GM19397 (cell line): ENCODE measurements at regions not wholly inside any gene's neighbourhood (a gene's known extent, or its start where the extent isn't known, plus 50 kb on each side); places are given as distances from the start of the nearest gene placed in this dataset.

Experiments
- ATAC-seq: cut with Tn5 transposase; IDR thresholded peaks from one replicate; pipeline ENCODE4 v1.9.1; 2021; ENCODE audit warnings: mild to moderate bottlenecking, moderate library complexity; ENCODE audit not compliant: unreplicated experiment

DNA sequence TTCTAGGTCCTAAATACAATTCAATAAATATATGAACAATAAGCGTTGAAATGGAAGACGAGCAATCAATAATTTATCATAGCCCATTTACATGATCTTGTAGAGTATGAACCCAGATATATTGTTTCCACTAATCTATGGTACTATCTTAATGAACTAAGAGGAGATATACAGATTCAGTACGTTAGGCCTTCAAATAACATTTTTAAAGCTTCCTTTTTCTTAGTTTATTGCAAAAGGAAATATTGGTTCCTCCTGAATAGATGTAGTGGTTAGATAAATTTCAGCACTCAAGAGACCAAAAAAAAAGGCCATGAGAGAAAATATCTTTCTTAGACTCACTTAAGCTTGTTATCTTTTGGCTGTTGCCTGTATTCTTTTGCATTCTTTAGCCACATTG lies 147.5 kb upstream of the PITX2 start:
- no peak for ATAC-seq

DNA sequence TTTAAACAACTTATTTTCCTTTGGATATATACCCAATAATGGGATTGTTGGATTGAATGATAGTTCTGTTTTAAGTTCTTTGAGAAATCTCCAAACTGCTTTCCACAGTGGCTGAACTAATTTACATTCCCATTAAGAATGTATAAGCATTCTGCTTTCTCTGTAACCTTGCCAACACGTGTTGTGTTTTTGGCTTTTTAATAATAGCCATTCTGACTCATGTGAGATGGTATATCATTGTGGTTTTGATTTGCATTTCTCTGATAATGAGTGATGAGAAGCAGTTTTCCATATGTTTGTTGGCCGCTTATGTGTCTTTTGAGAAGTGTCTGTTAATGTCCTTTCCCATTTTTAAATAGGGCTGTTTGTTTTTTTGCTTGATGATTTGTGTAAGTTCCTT lies 155.6 kb upstream of the PITX2 start:
- no peak for ATAC-seq

GRCh38 chr4:110780538-110780937 lies 157.7 kb upstream of the PITX2 start:
- no peak for ATAC-seq

GRCh38 chr4:110781944-110782343 lies 159.1 kb upstream of the PITX2 start:
- no peak for ATAC-seq

GRCh38 chr4:110787109-110787508 lies 164.2 kb upstream of the PITX2 start:
- no peak for ATAC-seq

DNA sequence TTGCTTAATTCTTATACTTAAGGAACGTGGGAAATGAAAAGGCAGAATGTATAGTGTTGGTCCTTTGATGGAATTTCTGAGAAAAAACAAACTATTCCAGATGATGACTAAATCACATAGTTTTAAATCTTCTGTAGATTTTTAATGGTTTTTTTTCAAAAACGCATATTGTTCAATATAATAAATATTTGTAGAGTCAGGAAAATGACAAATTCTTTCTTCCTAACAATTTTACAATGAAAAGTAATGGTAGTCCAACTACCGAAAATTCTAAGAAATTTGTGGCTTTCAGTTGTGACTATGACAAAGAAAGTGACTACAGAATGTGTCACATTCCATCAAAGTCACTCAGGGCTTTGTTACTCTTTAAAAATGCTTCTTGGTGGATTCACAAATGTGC lies 164.8 kb upstream of the PITX2 start:
- ATAC-seq, result no peak

- no peak for ATAC-seq
Measured at GRCh38 chr4:110788302-110788701, 165.4 kb upstream of the PITX2 start.

DNA sequence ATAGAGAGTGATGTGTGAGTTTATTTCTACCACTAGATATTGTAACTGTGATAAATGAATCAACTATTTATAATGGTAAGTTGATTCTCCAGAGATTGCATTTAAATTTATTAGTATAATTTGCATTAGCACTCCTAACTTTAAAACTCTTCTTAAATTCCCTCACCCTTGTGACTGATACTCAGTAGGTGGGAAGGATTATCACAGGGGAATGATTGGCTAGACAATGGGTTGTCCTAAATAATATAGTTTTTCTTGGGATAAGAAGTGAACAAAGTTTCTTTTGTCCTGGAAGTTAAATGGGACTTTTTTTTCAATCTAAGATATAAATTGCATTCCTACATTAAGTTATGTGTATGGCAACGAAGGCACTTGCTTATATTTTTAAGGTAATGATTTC lies 169.2 kb upstream of the PITX2 start:
- no peak for ATAC-seq

- ATAC-seq, result no peak
Measured at GRCh38 chr4:110793381-110793801, 170.5 kb upstream of the PITX2 start.

DNA sequence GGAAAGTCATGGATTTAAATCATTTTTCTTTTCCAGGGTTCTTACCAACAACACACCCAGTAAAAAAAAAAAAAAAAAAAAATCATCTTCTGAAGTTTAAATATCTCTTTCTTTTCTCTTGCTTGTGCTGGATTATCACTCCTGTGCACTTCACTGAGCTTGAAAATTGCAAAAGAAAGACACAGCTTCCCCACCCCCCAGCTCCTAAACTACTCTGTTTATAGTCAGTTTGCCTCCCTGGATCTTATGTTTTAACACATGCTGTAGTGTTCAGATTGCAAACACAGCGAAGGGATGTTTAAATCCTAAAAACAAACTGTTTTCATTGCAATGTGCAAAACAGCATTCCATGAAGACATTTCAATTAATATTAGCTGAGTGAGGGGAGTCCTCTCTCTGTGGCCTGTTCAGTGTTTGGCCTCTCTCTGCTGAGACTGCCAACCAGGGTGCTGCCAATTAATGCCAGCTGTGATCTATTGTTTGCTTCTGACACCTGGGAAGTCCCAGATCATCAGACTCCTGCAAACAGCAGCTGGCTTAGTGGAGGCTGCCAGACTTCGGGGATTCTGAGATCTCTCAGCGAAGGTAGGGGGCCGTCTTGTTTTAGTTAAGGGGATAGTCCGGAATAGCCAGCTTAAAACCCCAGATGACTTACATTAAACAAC lies 171.1 kb upstream of the PITX2 start:
- no peak for ATAC-seq

GRCh38 chr4:110795971-110796370 lies 173.1 kb upstream of the PITX2 start:
- ATAC-seq, result no peak

- no peak for ATAC-seq
Measured at GRCh38 chr4:110797486-110797885, 174.6 kb upstream of the PITX2 start.

DNA sequence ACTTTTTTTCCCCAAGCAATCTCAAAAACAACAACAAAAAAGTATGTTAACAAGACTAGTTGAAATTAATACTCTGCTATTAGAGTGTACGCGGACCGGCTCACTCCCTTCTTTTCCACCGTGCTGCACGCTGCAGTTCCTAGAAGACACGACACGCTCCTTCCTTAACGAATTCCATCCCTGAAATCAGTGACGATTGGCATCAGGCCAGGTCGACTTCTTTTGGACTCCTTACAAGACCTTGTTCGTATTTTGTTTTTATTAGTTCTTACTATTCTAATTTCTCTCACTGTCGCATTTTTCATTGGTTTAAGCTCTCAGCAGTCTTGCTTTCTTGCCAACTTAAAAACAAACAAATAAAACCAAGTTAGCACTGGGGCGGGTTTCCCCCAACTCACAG lies 175.8 kb upstream of the PITX2 start:
- no peak for ATAC-seq

- ATAC-seq, result no peak
Measured at GRCh38 chr4:110799211-110799610, 176.3 kb upstream of the PITX2 start.

DNA sequence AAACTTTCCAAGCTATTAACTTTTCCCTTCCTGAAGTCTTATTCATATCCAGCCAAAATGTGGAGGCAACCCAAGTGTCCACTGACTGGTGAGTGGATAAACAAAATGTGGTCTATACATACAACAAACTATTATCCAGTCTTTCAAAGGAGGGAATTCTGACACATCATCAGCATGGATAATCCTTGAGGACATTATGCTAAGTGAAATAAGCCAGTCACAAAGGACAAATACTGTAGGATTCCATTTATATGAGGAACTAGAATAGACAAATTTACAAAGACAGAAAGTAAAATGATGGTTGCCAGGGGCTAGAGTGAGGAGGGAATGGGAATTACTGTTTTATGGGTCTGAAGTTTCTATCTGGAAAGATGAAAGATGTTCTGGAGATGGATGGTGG lies 178.7 kb upstream of the PITX2 start:
- ATAC-seq, result no peak

DNA sequence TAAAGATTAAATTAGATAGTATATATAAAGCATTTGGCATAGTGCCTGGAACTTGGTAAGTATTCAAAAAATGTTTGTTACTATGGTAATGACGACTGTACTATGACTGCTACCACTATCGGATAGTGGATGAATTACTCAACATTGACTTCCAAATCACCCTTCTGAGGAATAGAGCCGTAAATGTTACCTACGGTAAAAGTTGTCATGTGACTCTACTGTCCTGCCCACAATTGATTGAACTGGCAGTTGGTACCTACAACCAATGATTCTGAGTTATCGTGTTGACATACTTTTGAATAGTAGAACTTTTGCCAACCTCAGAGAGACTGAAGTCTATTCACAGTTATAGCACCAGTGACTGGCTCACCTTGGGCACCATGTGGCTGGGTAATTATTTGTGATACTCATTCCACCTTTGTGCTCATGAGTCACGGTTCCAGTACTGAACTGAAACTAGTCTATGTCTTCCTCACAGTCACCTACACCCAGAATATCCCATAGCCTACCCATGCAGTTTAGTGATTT lies 185.5 kb upstream of the PITX2 start:
- ATAC-seq, result peak; percentile 87

GRCh38 chr4:110815950-110816349 lies 193.1 kb upstream of the PITX2 start:
- ATAC-seq, result no peak

DNA sequence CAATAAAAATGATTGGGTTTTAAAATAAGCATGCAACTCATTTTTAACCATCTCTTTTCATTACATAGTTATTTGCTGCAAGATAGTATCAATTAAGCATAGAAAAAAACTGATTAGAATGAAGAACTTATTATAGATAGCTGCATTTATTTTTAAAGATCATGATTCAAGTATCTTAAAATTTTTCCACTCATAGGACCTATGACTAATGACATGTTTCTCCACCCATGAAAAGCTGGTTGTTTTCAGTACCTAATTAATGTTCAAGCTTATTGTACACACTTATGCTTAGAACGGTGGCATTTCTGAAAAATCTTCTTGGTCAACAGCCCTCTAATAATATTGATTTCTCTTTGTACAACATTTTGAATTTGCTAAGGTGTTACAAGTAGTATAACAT lies 193.5 kb upstream of the PITX2 start:
- ATAC-seq, result no peak

- no peak for ATAC-seq
Measured at GRCh38 chr4:110821186-110821585, 198.3 kb upstream of the PITX2 start.

- no peak for ATAC-seq
Measured at GRCh38 chr4:110823251-110823650, 200.4 kb upstream of the PITX2 start.

GRCh38 chr4:110824344-110824743 lies 201.5 kb upstream of the PITX2 start:
- no peak for ATAC-seq

DNA sequence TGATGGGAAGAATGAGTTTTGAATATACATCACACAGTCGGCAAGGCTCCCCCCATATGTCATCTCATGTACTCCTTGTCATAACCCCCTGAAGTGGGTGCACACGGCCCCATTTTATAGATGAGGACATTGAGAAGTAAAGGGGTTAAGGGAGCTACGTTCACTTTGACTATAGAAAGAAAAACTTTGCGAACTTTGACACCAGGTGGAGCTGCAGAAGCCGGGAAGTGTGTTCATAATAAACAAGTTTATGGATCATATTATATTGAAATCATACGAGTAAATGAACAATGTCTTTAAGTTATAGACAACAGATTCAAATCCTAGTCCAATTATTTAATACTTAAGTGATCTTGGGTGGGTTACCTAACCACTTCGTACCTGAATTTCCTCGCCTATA lies 203.8 kb upstream of the PITX2 start:
- no peak for ATAC-seq

GRCh38 chr4:110830461-110830860 lies 207.6 kb upstream of the PITX2 start:
- ATAC-seq, result no peak
